HG02938 (cell line): ENCODE measurements at regions not wholly inside any gene's neighbourhood (a gene's known extent, or its start where the extent isn't known, plus 50 kb on each side); places are given as distances from the start of the nearest gene placed in this dataset.

ENCODE experiments used
- ATAC-seq: cut with Tn5 transposase; IDR thresholded peaks from one replicate; pipeline ENCODE4 v1.9.1; 2021; ENCODE audit warnings: mild to moderate bottlenecking, moderate library complexity; ENCODE audit not compliant: unreplicated experiment

DNA sequence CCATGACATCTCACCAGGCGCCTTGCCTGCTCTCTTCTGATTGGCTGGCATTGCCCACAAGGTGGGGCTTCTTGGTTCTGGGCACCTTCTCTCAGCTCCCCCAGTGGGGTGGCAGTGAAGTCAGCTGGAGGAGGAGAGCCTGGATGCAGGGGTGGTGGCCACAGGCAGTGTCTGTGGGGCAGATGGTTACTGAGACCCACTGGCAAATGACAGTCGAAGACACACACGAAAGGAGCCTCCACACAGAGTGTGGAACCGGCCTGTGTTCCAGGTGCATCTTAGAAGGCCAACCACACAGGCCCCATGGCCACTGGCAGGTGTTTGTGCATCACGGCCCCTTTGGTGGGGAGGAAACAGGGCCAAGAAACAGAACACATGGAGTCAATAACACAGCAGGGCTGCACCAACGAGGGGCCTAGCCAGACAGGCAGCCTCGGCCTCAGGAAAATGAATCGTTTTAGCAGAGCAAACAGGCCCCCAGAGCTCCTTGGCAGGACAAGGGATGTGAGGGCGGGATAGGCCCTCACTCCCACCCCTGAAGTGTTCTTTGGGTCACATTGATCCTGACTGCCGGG lies 683.4 kb downstream of the TBC1D22A start:
- no peak for ATAC-seq

GRCh38 chr22:47445212-47445611 lies 682.8 kb downstream of the TBC1D22A start:
- no peak for ATAC-seq

DNA sequence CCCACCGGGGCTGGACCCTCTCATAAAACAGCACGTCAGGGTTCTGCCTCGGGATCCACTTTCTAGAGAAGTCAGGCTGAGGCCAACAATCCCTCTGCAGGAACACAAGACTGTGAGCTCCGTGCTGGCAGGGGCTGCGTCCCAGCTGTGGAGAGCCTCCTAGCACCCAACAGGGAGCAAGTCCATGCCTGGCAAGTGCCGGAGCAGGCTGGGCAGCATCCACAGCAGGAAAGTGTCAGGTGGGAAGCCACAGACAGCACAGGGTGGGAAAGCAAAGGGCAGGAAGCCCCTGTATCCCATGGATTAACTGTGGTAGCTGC lies 682.3 kb downstream of the TBC1D22A start:
- no peak for ATAC-seq

- no peak for ATAC-seq
Measured at GRCh38 chr22:47443836-47444745, 681.6 kb downstream of the TBC1D22A start.

GRCh38 chr22:47442821-47443220 lies 680.4 kb downstream of the TBC1D22A start:
- no peak for ATAC-seq

- no peak for ATAC-seq
Measured at GRCh38 chr22:47439643-47440265, 677.3 kb downstream of the TBC1D22A start.

GRCh38 chr22:47437636-47438035 lies 675.2 kb downstream of the TBC1D22A start:
- no peak for ATAC-seq

DNA sequence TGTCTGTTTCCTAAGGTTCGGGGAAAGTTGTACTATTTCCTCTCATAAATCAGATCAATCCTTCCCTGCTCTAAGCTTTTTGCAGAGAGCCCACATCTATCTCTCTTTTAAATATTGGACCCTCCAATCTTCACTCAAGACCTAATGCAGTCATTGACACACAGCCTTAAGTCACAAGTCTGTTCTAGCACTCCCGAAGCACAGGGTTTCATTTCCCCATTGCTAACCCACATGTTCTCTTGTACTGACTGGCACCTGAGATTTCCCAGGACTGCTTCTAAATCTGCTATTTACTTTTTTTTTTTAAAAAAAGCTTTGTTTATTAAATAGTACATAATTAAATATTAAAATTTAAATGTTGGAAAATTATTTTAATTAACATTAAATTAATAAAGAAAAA lies 674.7 kb downstream of the TBC1D22A start:
- ATAC-seq, result no peak

DNA sequence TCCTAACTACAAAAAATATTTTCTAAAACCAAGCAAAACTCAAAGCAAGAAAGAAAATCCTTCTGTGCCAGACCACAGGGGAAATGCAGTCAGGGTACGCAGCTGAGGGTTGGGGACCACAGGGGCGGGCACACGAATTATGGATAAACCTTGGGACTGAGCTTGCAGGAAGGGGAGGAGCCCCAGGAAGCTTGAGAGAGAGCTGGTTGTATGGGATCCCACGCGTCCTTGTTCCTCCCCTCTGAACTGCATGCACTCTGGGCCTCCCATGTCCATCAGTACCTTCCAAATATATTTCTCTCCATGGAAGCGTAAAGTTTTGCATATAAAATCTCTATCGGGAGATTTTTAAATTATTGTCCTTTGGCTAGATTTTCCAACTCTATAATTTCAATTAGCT lies 673.4 kb downstream of the TBC1D22A start:
- no peak for ATAC-seq

- no peak for ATAC-seq
Measured at GRCh38 chr22:47435204-47435487, 672.7 kb downstream of the TBC1D22A start.

GRCh38 chr22:47434336-47435203 lies 672.1 kb downstream of the TBC1D22A start:
- ATAC-seq, result no peak

- no peak for ATAC-seq
Measured at GRCh38 chr22:47433627-47434026, 671.2 kb downstream of the TBC1D22A start.

DNA sequence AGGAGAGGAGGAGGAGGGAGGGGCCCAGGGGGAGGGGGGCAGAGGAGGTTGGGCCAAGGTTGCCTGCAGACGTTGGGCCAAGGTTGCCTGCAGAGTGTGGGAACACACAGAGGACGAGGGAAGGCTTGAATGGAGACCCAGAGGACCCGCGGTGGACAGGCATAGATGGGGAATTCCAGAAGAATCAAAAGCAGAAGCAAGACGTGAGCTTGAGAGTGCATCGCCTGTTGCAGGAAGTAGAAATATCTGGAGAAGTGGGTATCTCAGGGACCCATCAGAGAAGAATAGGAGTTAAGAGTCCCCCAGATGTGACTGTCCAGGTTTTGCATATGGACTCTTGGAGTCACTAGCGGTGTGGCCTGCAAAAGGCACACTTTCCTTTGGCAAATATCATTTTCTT lies 670.2 kb downstream of the TBC1D22A start:
- ATAC-seq, result no peak

GRCh38 chr22:47423861-47424820 lies 661.7 kb downstream of the TBC1D22A start:
- ATAC-seq, result no peak

GRCh38 chr22:47423266-47423665 lies 660.8 kb downstream of the TBC1D22A start:
- ATAC-seq, result no peak

- no peak for ATAC-seq
Measured at GRCh38 chr22:47422736-47423135, 660.3 kb downstream of the TBC1D22A start.

DNA sequence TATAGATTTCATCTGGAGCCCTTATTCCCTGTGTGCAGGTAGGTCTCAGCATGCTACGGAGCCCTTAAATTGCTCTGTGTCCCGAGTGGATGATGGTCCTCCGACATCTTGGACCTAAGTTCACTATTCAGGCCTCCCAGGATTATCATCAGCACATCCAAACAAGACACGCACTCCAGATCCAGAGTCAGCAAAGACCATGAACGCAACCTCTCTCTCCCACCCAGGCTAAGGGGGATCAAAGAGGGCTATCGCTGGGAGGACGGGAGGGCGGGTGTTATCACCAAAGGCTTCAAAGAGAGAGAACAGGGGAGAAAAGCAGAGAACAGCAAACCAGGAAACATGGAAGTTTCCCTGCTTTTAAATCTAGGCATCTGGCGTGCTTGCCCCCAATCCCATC lies 659.4 kb downstream of the TBC1D22A start:
- no peak for ATAC-seq

DNA sequence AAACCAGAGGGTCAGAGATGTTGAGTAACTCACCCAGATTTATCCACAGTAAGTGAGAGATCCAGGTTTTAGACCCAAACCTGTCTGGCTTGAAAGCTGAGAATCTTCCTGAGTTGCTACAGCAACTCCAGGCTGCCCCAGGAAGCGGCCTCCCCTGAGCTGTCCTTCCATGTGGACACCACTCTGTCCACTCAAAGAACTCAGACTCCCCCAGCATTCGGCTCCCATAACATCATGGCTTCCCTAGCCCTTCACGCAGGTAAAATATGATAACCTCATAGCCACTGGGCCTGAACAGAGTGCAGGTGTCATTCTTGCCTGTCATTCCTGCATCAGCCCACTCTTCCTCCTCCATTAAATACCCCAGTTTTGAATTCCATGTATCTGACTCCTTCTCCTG lies 657.8 kb downstream of the TBC1D22A start:
- no peak for ATAC-seq

DNA sequence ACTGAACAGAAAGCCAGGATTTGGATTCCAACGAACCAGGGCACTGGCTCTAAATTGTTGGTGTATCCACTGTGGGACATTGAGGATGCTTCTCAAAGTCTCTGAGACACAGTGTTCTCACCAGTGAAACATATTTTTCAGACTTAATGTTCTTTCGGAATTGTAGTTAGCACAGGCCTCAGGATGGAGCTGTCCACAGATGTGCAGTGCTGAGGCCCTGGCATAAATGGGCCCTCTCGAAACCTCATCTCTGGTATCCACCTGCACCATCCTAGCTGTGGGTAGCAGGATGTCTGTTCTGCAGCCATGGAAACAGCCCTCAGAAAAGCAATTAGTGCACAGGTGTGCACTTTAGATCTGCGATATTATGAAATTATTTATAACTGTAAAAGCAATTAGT lies 656.8 kb downstream of the TBC1D22A start:
- no peak for ATAC-seq

DNA sequence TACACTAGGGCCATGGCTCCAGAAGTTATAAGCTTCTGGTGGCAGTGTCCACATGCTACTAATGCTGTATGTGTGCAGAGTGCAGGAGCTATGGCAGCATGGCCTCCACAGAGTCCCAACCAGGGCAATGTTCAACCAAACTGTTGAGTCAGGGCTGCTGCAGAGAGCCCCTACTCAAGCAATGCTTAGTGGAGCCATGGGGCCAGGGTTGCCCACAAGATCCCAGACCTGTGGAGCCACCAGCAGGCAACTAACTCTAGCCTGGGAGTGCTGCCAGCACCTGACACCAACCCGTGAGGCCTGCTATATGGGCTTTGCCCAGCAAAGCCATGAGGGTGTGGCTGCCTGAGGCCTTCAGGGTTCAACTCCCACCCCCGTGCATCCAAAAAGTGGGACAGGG lies 655.2 kb downstream of the TBC1D22A start:
- ATAC-seq, result no peak
